Breast epithelium (tissue), 4 donors: ENCODE measurements at regions not wholly inside any gene's neighbourhood (a gene's known extent, or its start where the extent isn't known, plus 50 kb on each side); places are given as distances from the start of the nearest gene placed in this dataset.
"Not testable (repeated sequence)": the region's sequence is repeated elsewhere in the genome, so short reads cannot be mapped to it uniquely, and the experiment has no call there.

Source experiments
- DNase-seq, 2 donors: peaks; one replicate each; pipeline ENCODE4 v3.0.0-alpha.2; 2019; ENCODE audit warnings: low spot score in 2 of 2
- H3K27ac ChIP-seq, 2 donors: fragments of 200-600 bp; sonication (generic) in 1 of 2; one replicate each; pipeline ENCODE4 v1.5.1; 2016 to 2019; ENCODE audit warnings: mild to moderate bottlenecking in 1 of 2
- H3K27me3 ChIP-seq, 2 donors: fragments of 200-600 bp; sonication (generic) in 1 of 2; one replicate each; pipeline versions ENCODE4 v1.5.1 to v1.6.0; 2017 to 2019; ENCODE audit warnings: control low read depth in 1 of 2, mild to moderate bottlenecking in 1 of 2
- H3K36me3 ChIP-seq: fragments of 200-600 bp; one replicate; pipeline ENCODE4 v1.5.1; 2019
- H3K4me1 ChIP-seq, 2 donors: fragments of 200-600 bp; sonication (generic); one replicate each; pipeline ENCODE4 v1.5.1; 2016 to 2019; ENCODE audit warnings: control low read depth in 1 of 2
- H3K4me3 ChIP-seq, 3 donors: fragments of 200-600 bp; sonication (generic); 1 replicate in 2 of 3; 2 replicates in 1 of 3; pipeline ENCODE4 v1.5.1; 2016 to 2019; ENCODE audit warnings: mild to moderate bottlenecking in 3 of 3, moderate library complexity in 2 of 3
- H3K9me3 ChIP-seq, 2 donors: fragments of 200-600 bp; sonication (generic) in 1 of 2; one replicate each; pipeline ENCODE4 v1.5.1; 2016 to 2019; ENCODE audit warnings: control low read depth in 1 of 2
- CTCF ChIP-seq, 3 donors: fragments of 450-650 bp; IDR thresholded peaks; one replicate each; pipeline ENCODE4 v1.5.1; 2016 to 2017; ENCODE audit warnings: antibody characterized with exemption in 3 of 3, mild to moderate bottlenecking in 3 of 3, moderate library complexity in 3 of 3
- POLR2A ChIP-seq: fragments of 450-650 bp; IDR thresholded peaks from one replicate; pipeline ENCODE4 v1.6.1; 2016; ENCODE audit warnings: antibody characterized with exemption, mild to moderate bottlenecking, moderate library complexity
- POLR2AphosphoS5 ChIP-seq, 3 donors: sonication (generic); formaldehyde crosslinking; IDR thresholded peaks; one replicate each; pipeline ENCODE4 v1.6.1; 2017; ENCODE audit warnings: antibody characterized with exemption in 3 of 3
- intact Hi-C: fragments of 100-400 bp; cut with DNase I; formaldehyde crosslinking; loops from one replicate; pipeline ENCODE4 v1.15.1; 2023; ENCODE audit warnings: low total_unique reads

GRCh38 chr12:58104351-58104755, 163.0 kb downstream of the ATP23 start:
- intact Hi-C loops = no loop called here
- DNase-seq = no peak

GRCh38 chr12:58105225-58106119, 164.1 kb downstream of the ATP23 start:
- peaks cover 0 to 5% of the 10 kb centered on the region in 2 donors for H3K9me3 ChIP-seq
- no peaks in the 10 kb centered on the region for H3K4me1 ChIP-seq
- intact Hi-C loops = no loop called here
- TF ChIP-seq POLR2A (no peak), CTCF (IDR thresholded peaks at IDR 0.05) (peak in 2 of 3 donors; percentile 15)
- H3K27me3 ChIP-seq = no peaks in the 10 kb centered on the region
- no peak overlapping the region for H3K4me3 ChIP-seq
- H3K27ac ChIP-seq = peak overlapping the region; percentile 31 to 49
- DNase-seq = no peak
- H3K36me3 ChIP-seq = no peaks in the 10 kb centered on the region

More at GRCh38 chr12:58104351-58104755, 163.0 kb downstream of the ATP23 start:
- no peaks in the 10 kb centered on the region for H3K36me3 ChIP-seq
- no peaks in the 10 kb centered on the region for H3K27me3 ChIP-seq
- no peak overlapping the region for H3K27ac ChIP-seq
- H3K9me3 ChIP-seq = peaks cover 0 to 5% of the 10 kb centered on the region in 2 donors
- H3K4me1 ChIP-seq = no peaks in the 10 kb centered on the region
- H3K4me3 ChIP-seq = no peak overlapping the region
- TF ChIP-seq POLR2AphosphoS5 (IDR thresholded peaks at IDR 0.05) (no peak), CTCF (IDR thresholded peaks at IDR 0.05) (no peak), POLR2A (no peak)

- no peak for DNase-seq
- no peaks in the 10 kb centered on the region for H3K27me3 ChIP-seq
- TF ChIP-seq POLR2A = no peak
- no peak for TF ChIP-seq CTCF (IDR thresholded peaks at IDR 0.05)
- TF ChIP-seq POLR2AphosphoS5 (IDR thresholded peaks at IDR 0.05) = no peak
- intact Hi-C loops = no loop called here
- H3K4me1 ChIP-seq = no peaks in the 10 kb centered on the region
- no peak overlapping the region for H3K4me3 ChIP-seq
- H3K27ac ChIP-seq = peak overlapping the region in 1 of 2 donors; percentile 49
- peaks cover 0 to 5% of the 10 kb centered on the region in 2 donors for H3K9me3 ChIP-seq
- H3K36me3 ChIP-seq = no peaks in the 10 kb centered on the region
Measured at GRCh38 chr12:58106195-58106594, 164.8 kb downstream of the ATP23 start.

- Histone ChIP-seq H3K36me3 (no peaks in the 10 kb centered on the region), H3K4me1 (no peaks in the 10 kb centered on the region), H3K27me3 (no peaks in the 10 kb centered on the region), H3K27ac (no peak overlapping the region), H3K9me3 (no peaks in the 10 kb centered on the region), H3K4me3 (no peak overlapping the region)
- DNase-seq = no peak
- TF ChIP-seq POLR2A (no peak), CTCF (IDR thresholded peaks at IDR 0.05) (no peak), POLR2AphosphoS5 (IDR thresholded peaks at IDR 0.05) (no peak)
- intact Hi-C loops = no loop called here
Measured at GRCh38 chr12:58117201-58117600, 175.8 kb downstream of the ATP23 start.

- H3K27me3 ChIP-seq = no peaks in the 10 kb centered on the region
- no peaks in the 10 kb centered on the region for H3K9me3 ChIP-seq
- DNase-seq = no peak
- H3K4me1 ChIP-seq = no peaks in the 10 kb centered on the region
- H3K27ac ChIP-seq = no peak overlapping the region
- no peak for TF ChIP-seq CTCF (IDR thresholded peaks at IDR 0.05)
- no peak for TF ChIP-seq POLR2A
- no peak for TF ChIP-seq POLR2AphosphoS5 (IDR thresholded peaks at IDR 0.05)
- no peak overlapping the region for H3K4me3 ChIP-seq
- H3K36me3 ChIP-seq = no peaks in the 10 kb centered on the region
- intact Hi-C loops = no loop called here
Measured at GRCh38 chr12:58117667-58118066, 176.3 kb downstream of the ATP23 start.

- H3K36me3 ChIP-seq, H3K4me1 ChIP-seq, H3K27ac ChIP-seq, intact Hi-C loops, H3K4me3 ChIP-seq, DNase-seq, H3K9me3 ChIP-seq, H3K27me3 ChIP-seq: not testable (repeated sequence)
Measured at GRCh38 chr12:58125761-58126160, 184.4 kb downstream of the ATP23 start.
